HG03064 (cell line): ENCODE measurements at regions not wholly inside any gene's neighbourhood (a gene's known extent, or its start where the extent isn't known, plus 50 kb on each side); places are given as distances from the start of the nearest gene placed in this dataset.

ENCODE experiments used
- ATAC-seq: cut with Tn5 transposase; IDR thresholded peaks from one replicate; pipeline ENCODE4 v1.9.1; 2021; ENCODE audit warnings: low read depth; ENCODE audit not compliant: unreplicated experiment

DNA sequence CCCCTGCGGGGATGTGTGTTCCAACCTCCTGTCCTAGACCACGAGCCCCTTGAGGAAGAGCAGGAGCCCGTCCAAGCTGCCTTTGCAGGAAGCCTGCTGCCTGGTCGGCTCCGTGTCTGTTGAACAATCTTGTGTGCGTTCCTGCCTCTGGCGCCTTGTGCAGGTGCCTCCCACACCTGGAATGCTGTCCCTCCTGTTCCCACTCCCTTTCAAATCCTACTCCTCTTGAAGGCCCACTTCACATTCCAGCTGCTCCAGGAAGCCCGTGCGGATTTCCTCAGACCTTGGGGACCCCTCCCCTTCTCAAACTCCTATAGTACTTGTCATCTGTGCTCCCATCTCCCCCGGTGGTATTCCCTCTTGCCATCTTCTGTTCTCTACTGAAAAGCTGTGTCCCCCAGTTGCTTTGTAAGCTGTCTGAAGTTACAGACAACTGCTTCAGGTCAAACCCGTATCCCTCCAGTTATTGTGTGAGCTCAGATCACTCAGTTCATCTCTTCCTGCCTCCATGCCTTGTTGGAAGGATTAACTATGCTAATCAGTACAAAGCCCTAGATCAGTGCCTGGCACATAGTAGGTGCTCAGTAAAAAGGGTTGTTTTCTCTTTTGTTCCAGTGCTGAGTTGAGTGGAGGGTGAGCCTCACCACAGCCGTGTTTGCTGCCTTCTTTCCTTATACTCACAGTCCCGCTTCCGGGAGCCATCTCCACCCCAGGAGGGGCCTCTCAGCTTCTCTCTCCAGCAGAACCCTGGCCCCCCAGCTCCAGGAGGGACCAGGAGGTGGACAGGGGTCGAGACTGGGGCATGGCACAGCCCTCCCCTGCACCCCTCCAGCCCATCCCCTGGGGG is 241.8 kb upstream of the CIBAR2 start:
- ATAC-seq = no peak

- no peak for ATAC-seq
Observed at GRCh38 chr16:85354686-85355514, 242.6 kb upstream of the CIBAR2 start.

DNA sequence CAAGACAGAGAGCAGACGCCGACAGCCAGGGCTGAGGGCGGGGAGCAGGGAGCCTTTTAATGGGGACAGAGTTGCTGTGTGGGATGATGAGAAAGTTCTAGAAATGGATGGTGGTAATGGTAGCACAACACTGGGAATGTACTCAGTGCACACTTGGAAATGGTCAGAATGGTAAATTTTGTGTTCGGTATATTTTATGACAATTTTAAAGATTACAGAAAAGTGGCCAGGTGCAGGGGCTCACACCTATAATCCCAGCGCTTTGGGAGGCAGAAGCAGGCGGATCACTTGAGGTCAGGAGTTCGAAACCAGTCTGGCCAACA is 243.2 kb upstream of the CIBAR2 start:
- no peak for ATAC-seq

DNA sequence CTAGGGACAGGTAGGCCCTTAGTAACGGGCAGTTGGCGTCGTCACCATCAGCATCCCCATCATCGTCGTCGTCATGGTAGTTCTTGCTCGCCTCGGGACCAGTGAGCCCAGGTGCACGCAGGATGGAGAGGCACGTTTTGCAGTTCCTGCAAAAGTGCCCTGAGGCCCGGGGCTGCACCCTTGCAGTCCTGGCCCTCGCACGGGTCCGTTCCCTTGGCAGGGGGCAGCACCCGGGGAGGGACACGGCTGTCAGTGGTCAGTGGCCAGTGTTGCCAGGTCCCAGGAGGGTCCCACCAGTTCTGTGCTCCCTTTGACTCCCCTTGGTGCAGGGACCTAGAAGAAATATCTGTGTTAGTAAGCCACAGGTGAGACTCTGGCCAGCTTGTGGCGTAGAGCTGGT is 243.9 kb upstream of the CIBAR2 start:
- no peak for ATAC-seq

- ATAC-seq = no peak
Observed at GRCh38 chr16:85357323-85357722, 245.1 kb upstream of the CIBAR2 start.

DNA sequence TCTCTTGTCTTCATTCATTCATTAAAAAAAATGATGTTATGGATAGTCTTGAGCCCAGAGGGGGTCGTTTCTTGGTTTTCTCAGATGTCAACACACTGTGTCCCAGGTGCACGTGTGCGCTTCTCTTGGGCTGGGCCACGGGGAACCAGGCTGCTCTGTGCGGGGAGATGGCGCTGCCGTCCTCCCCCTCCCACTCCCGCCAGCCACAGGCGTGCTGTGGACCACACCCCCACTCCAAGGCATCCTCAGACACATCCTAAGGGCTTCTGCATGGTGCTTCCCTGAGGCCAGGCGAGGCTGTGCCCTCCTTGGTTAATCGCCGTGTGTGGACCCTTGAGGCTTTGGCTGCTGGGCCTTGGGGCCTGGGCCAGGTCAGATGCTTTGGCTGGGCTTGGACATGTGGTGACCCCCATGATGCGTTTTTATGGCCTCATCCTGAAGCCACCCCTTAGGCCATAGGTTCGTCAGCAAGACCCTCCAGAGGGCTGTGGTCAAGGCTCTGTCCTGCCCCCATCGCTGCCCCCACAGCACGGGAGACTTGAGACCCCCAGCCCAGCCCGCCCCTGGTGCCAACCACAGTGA is 245.7 kb upstream of the CIBAR2 start:
- ATAC-seq = no peak

- no peak for ATAC-seq
Observed at GRCh38 chr16:85358704-85359146, 246.5 kb upstream of the CIBAR2 start.

GRCh38 chr16:85359147-85359822 is 247.0 kb upstream of the CIBAR2 start:
- no peak for ATAC-seq

DNA sequence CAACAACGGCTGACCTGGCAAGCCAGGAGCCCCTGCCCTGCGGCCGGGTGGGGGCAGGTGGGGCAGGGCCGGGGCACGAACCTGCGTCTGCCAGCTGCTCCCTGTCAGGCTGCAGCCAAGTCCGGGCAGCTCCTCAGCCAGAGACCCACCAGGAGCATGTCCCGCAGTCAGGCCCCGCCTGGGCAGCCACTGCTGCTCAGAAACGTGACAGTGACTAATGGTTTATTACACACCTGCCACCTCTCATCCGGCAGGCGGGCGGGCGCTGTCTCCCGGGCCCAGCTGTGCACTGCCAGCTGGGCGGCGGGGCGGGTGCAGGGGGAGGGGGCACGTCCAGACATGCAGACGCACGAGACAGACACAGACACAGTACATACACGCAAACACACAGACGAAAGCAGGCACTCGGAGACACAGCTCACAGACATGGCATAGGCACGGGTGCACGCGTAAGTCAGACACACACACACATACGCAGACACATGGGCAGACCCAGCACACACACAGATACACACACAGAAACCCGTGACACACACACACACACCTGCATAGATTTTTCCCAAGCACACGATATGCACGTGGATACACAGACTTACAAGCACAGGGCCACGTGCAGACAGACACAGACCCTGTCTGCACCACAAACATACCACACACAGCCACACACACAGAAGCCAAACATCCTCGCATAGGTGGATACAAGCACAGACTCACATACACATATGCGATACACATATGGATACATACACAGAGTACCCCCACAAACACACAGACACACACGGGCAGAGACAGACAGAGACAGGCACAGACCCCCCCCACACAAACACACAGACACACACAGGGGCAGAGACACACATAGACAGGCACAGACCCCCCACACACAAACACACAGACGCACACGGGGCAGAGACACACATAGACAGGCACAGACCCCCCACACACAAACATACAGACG is 248.3 kb upstream of the CIBAR2 start:
- ATAC-seq = no peak

DNA sequence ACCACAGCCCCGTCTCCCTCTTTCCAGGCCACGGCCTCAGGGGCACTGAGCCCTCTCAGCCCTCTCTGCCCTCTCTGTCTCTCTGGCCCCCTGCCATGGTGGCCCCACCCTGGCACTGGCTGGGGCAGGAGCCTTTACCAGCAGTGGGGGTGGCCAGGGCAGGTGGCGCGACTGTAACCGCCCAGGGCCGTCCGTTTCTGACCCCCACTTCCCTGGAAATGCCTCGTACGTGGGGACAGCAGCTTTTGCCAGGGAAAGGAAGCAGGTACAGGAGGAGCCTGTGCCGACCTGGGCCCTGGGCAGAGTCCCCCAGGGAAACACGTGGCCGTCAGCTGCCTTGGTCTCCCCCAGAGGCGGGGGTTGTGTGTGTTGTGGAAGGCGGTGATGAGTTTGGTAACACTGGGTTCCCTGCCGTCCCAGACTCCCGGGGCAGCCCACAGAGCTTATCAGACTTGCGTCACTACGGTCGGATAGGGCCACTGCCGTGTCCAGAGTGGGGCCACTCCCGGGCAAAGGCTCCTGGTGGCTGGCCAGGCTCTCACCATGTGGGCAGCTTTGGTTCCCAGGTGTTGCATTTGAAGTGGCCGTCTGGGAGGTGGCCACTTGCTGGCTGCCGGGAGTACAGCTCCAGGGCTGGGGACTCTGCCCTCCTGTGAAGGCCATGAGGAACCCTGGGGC is 249.3 kb upstream of the CIBAR2 start:
- ATAC-seq = no peak

GRCh38 chr16:85362443-85362842 is 250.2 kb upstream of the CIBAR2 start:
- ATAC-seq = no peak

DNA sequence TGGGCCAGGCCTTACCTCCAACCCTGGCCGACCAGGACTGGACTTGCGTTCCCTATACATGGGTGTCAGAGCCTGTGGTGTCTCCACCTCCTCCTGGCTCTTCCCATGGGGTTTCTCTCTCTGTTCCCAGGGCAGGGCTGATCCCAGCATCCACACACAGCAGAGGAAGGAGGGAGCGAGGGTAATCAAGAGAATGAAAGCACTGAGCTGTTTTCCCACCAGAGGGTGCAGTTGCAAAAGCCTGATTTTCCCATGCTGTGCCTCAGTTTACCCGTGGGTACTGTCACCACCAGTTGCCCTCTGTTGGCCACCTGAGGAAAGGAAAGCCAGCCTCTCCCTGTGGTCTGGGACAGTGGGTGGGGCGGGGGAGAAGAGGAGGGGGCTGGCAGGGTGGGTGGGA is 249.7 kb upstream of the GSE1 start:
- no peak for ATAC-seq

GRCh38 chr16:85363881-85364280 is 249.2 kb upstream of the GSE1 start:
- ATAC-seq = no peak

DNA sequence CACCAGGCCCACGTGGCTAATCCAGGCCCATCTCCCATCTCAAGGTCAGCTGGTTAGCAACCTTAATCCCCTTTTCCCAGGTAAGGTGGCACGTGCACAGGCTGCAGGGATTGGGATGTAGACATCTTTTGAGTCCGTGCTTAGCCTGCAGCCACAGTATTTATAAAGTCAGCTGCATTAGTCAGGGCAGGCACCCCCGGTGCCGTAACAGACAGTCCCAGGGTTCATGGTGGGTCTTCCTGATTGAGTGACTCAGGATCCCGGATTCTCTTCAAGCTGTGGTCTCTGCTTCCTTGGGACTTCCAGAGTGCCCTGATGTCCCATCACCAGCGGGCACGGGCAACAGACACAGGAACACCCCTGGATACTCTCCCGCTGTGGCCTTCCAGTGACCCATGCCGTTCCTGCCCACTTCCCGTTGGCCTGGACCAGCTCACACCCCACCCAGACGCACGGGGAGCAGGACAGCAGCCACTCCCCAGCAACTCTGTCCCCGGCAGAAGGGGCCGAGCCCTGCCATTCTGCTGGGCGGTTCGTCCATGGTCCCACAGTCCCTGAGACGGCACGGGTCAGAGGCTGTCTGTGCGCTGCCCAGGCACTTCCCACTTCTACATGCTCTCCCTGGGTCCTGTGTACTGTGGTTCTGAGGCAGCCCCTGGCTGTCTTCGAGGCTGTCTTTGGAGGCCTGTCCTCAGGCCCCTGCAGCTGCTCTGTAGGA is 248.6 kb upstream of the GSE1 start:
- no peak for ATAC-seq

DNA sequence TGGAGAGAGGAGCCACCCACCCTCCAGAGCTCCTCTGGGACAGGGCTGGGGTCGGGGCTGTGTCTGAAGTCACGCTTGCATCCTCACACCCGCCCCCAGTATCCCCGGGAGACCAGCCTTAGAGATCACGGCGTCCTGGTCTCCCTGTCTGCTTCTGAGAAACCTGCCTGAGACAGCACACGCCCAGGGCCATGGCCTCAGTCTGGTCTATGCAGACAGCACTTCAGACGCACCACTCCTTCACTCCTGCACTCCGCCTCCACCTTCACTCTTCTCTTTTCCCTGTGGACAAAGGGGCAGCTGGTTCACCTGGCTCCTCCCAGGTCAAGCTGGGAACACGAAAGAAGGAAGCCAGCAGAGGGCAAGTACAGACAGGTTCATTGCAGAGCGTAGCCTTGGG is 248.0 kb upstream of the GSE1 start:
- ATAC-seq = no peak

DNA sequence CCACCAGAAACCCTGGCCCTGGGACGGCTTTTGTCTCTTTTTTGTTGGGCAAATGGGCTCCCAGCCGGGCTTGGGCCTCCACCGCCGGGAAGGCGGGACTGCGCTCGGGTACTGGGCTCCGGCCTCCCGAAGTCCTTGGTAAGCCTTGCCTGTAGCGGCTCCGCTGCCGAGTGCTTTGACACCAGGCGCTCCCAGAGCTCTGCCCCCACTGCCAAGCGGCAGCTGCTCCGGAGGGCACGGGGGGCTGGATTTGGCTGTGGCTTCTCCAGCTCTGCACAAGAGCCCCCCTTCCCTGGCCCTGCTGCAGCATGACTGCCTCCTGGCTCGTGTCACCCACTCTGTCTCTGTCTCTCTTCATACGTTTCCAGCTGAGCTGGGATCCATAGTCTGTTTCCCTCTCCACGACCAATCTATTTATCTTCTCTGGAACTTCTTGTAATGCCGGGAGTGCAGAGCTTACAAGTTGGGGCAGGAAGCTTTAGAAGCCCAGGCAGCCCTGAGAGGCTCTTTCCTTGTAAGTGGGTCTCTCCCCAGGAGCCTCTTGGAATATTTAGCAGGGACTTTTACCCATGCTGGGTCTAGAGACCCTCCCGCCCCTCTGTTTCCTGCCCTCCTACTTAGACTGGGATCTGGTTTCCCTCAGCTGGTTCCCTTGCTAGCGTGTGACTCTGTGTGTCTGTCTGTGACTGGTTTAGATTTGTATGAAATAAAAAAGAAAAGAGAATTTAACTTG is 246.9 kb upstream of the GSE1 start:
- ATAC-seq = no peak

GRCh38 chr16:85367485-85367884 is 245.6 kb upstream of the GSE1 start:
- no peak for ATAC-seq

DNA sequence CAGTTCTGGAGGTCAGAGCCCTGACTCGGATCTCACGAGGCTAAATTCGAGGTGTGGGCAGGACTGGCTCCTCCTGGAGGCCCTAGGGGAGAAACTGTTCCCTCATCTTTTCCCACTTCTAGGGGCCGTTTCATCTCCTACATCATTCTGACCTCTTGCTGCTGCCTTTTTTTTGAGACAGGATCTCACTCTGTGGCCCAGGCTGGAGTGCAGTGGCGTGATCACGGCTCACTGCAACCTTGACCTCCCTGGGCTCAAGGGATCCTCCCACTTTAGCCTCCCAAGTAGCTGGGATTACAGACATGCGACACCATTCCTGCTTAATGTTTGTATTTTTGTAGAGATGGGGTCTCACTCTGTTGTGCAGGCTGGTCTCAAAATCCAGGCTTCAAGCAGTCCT is 244.1 kb upstream of the GSE1 start:
- no peak for ATAC-seq
